GM13977 (cell line): ENCODE measurements at regions not wholly inside any gene's neighbourhood (a gene's known extent, or its start where the extent isn't known, plus 50 kb on each side); places are given as distances from the start of the nearest gene placed in this dataset.

Experiments used
- DNase-seq: peaks from one replicate; pipeline ENCODE4 v3.0.0; 2012; ENCODE audit warnings: low spot score
- in situ Hi-C: fragments of 300-500 bp; cut with MboI; formaldehyde crosslinking; loops from one replicate; pipeline ENCODE4 v1.12.0; 2022; ENCODE audit warnings: low sequenced_read_pairs, low pct_unique_long_range_greater_than_20kb, mixed read lengths, inconsistent platforms; ENCODE audit not compliant: unreplicated experiment
- TF ChIP-seq, protein P1 (sequence below): IDR thresholded peaks from 2 replicates; pipeline ENCODE4 v1.5.1; 2012; ENCODE audit warnings: mild to moderate bottlenecking, control low read depth; ENCODE audit not compliant: insufficient read depth; ENCODE audit errors: extremely low read depth, missing control alignments

DNA sequence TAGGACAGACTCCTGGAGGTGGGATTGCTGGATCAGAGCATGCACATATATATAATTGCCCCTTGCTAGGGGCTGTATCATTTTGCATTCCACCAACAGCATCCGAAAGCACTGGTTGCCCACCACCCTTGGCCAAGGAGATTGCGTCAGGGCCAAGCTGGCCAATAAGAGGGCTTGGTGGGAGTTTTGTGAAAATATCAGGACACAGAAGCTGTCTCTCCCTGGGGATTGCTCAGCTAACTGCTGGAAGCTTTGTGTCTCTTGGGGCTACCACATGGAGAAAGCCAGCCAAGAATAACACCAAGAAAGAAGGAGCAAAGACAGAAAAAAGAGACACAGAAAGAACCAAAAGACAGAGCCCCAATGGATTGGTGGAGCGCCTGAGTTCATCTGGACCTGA lies 90.6 kb upstream of the RALGAPA2 start:
- DNase-seq = no peak
- TF ChIP-seq, protein P1, sequence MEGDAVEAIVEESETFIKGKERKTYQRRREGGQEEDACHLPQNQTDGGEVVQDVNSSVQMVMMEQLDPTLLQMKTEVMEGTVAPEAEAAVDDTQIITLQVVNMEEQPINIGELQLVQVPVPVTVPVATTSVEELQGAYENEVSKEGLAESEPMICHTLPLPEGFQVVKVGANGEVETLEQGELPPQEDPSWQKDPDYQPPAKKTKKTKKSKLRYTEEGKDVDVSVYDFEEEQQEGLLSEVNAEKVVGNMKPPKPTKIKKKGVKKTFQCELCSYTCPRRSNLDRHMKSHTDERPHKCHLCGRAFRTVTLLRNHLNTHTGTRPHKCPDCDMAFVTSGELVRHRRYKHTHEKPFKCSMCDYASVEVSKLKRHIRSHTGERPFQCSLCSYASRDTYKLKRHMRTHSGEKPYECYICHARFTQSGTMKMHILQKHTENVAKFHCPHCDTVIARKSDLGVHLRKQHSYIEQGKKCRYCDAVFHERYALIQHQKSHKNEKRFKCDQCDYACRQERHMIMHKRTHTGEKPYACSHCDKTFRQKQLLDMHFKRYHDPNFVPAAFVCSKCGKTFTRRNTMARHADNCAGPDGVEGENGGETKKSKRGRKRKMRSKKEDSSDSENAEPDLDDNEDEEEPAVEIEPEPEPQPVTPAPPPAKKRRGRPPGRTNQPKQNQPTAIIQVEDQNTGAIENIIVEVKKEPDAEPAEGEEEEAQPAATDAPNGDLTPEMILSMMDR = no peak
- in situ Hi-C loops = no loop called here

DNA sequence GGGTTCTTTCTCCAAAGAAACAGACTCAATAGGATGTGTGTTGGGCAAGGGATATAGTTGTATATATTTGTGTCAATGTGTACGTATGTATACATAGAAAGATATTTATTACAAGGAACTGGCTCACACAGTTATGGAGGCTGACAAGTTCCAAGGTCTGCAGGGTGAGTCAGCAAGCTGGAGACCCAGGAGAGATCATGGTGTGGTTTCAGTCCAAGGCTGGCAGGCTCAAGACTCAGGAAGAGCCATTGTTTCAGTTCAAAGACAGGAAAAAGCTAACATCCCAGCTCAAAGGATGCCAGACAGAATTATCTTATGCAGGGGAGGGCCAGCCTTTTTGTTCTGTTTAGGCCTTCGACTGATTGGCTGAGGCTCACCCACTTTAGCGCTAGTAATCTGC lies 89.9 kb upstream of the RALGAPA2 start:
- no peak for DNase-seq
- TF ChIP-seq, protein P1 = no peak

DNA sequence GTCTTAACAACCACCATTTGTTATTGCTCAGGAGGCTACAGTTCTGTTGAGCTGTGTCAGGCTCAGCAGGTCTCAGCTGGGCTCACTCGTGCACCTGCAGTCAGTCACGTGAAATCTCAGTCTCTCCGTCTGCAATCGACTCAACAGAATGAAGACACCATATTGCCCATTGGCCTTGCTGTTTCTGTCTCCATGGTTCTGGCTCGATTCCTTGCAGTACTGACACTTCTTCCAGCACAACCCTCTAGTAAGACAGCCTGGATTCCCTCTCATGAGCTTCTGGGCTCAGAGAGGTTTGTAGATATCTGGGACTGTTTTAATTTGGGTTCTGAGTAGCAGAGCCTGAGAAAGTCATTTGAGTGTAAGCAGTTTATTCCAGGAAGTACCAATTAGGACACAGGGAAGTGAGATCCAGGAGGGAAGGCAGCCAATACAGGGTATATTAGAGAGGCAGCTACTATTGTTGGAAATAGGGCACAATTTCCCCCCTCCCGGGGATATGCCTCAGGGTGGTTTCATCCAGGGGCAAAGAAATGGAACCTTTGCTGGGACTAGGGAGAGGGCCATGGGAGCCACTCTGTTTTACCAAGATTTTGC lies 87.4 kb upstream of the RALGAPA2 start:
- TF ChIP-seq, protein P1 = no peak
- in situ Hi-C loops = no loop called here
- DNase-seq = no peak

More for the DNA sequence above, 89.9 kb upstream of the RALGAPA2 start:
- in situ Hi-C loops = no loop called here

DNA sequence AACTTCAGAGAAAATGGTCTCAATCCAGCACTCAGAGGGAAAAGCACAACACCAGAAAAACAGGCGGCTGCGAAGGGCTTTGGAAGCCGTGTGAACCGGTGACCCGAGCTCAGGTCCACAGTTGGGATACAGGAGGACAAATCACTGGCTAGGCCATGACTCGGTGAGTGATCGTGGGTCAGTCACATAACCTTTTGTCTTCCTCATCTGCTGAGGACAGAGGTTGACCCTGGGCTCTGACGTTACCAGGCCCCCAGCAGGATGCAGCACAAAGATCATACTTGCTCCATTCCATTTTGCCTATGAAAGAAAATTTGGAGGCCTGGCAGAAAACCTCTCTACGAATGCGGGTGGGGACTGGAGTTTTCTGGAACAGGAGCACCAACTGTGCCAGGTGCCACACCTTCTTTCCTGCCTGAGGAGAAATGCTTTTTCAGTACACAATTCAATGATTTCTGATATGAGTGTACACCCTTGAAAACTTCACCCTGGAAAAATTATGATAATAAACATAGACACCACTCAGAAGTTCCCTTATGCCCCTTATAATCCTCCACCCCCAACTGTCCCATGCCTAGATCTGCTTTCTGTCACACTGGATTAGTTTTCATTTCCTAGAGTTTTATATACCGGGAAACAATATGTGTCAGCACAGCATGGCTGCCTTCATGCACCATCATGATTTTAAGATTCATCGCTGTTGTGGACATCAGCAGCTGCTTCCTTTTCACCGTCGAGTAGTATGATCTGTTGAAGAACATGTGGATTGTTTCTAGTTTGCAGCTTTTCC lies 85.3 kb upstream of the RALGAPA2 start:
- in situ Hi-C loops = no loop called here
- TF ChIP-seq, protein P1 = no peak
- no peak for DNase-seq

DNA sequence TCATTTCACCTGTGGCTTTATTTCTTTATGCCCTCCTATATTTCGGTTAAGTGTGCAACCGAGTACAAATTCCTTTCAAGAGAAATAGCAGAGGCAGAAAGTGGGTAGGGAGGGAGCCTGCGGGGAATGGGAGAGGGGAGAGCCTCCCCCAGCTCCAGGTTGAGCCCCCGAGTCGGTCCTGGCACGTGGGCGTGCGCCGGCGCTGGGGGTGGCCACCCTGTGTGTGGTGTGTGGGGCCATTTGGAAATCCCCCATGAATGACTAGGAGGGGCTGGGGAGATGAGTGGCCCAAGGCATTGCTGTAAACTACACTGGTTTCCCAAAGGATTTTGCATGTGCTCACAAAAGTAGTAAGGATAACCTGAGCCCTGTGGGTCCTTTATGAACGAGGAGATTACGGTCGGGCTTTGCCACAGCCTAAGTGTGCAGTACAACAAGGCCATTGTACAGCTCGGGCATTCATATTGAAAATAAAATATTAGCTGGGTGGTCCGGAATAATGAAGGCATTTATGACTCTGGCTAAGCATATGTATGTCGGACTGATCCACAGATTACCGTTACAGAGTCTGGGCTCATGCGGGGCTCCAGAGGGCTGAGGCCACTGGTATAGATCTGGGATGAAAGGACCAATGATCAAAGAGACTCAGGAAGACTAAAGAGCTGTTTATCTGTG lies 84.5 kb upstream of the RALGAPA2 start:
- no peak for DNase-seq
- TF ChIP-seq, protein P1 = no peak
- in situ Hi-C loops = no loop called here

DNA sequence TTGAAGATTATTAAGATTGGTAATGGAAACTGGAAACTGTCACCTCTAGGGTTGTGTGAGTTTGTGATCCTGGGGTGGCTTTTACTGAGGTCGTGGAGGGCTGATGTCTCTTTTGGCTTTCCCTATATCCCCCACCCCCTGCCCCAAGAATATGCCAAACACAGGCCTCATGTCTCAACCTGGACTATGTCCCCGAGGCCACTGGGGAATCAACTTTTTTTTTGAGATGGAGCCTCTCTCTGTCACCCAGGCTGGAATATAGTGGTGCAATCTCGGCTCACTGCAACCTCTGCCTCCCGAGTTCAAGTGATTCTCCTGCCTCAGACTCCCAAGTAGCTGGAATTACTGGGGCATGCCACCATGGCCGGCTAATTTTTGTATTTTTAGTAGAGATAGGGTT lies 83.3 kb upstream of the RALGAPA2 start:
- TF ChIP-seq, protein P1 = no peak
- no peak for DNase-seq
- in situ Hi-C loops = no loop called here
